CD14-positive monocyte (primary cell): ENCODE measurements at regions not wholly inside any gene's neighbourhood (a gene's known extent, or its start where the extent isn't known, plus 50 kb on each side); places are given as distances from the start of the nearest gene placed in this dataset.

Source experiments
- DNase-seq, 3 donors: peaks; one replicate each; pipeline ENCODE4 v3.0.0-alpha.2; 2011 to 2022
- H2AFZ ChIP-seq: 2 replicates; pipeline ENCODE4 v1.6.0; 2012; ENCODE audit warnings: mild to moderate bottlenecking, low read depth, low read length, inconsistent platforms; ENCODE audit not compliant: insufficient read depth, poor library complexity, severe bottlenecking
- H3K27ac ChIP-seq, 2 donors: 1 replicate in 1 of 2; 2 replicates in 1 of 2; pipeline ENCODE4 v1.5.1; 2012 to 2013; ENCODE audit warnings: low read length in 2 of 2, control low read depth in 1 of 2, inconsistent platforms in 1 of 2, low read depth in 1 of 2, mild to moderate bottlenecking in 1 of 2
- H3K27me3 ChIP-seq, 2 donors: one replicate each; pipeline versions ENCODE4 v1.6.0 to v1.6.1; 2011 to 2013; ENCODE audit warnings: low read length in 2 of 2; ENCODE audit not compliant: control insufficient read depth in 2 of 2, insufficient read depth in 2 of 2
- H3K36me3 ChIP-seq, 2 donors: replicated peaks in 1 of 2; 1 replicate in 1 of 2; 2 replicates in 1 of 2; pipeline versions ENCODE4 v1.5.1 to v1.6.1; 2012 to 2013; ENCODE audit warnings: low read length in 2 of 2, control low read depth in 1 of 2, inconsistent platforms in 1 of 2, mild to moderate bottlenecking in 1 of 2; ENCODE audit not compliant: insufficient read depth in 2 of 2, control insufficient read depth in 1 of 2
- H3K4me1 ChIP-seq, 2 donors: 1 replicate in 1 of 2; 2 replicates in 1 of 2; pipeline versions ENCODE4 v1.5.1 to v1.6.1; 2012 to 2013; ENCODE audit warnings: low read length in 2 of 2, control low read depth in 1 of 2, inconsistent platforms in 1 of 2, mild to moderate bottlenecking in 1 of 2, moderate library complexity in 1 of 2; ENCODE audit not compliant: insufficient read depth in 2 of 2, control insufficient read depth in 1 of 2
- H3K4me2 ChIP-seq: replicated peaks from 2 replicates; pipeline ENCODE3; 2012; ENCODE audit warnings: low read length, moderate library complexity, mild to moderate bottlenecking; ENCODE audit not compliant: poor library complexity, severe bottlenecking; ENCODE audit errors: extremely low read depth
- H3K4me3 ChIP-seq, 3 experiments: fragments of 200-600 bp in 1 of 3; sonication (generic) in 1 of 3; replicated peaks in 1 of 3; 1 replicate in 2 of 3; 2 replicates in 1 of 3; pipeline ENCODE4 v1.5.1; 2011 to 2013; ENCODE audit warnings: low read length in 3 of 3, mild to moderate bottlenecking in 3 of 3, control low read depth in 2 of 3, low read depth in 2 of 3, inconsistent platforms in 1 of 3, moderate library complexity in 1 of 3
- H3K79me2 ChIP-seq: 2 replicates; pipeline ENCODE4 v1.6.0; 2012; ENCODE audit warnings: mild to moderate bottlenecking, control low read depth, inconsistent platforms, low read length, moderate library complexity; ENCODE audit not compliant: insufficient read depth
- H3K9ac ChIP-seq: 2 replicates; pipeline ENCODE4 v1.6.0; 2017; ENCODE audit warnings: low read length, mild to moderate bottlenecking; ENCODE audit not compliant: insufficient read depth, poor library complexity, severe bottlenecking
- H3K9me3 ChIP-seq, 2 donors: replicated peaks in 1 of 2; 1 replicate in 1 of 2; 2 replicates in 1 of 2; pipeline versions ENCODE4 v1.5.1 to v1.6.1; 2012 to 2013; ENCODE audit warnings: low read length in 2 of 2, control low read depth in 1 of 2; ENCODE audit not compliant: control insufficient read depth in 1 of 2, insufficient read depth in 1 of 2
- H4K20me1 ChIP-seq: 2 replicates; pipeline ENCODE4 v1.6.0; 2012; ENCODE audit warnings: mild to moderate bottlenecking, low read length, control low read depth, moderate library complexity; ENCODE audit not compliant: insufficient read depth
- H3K27ac Mint-ChIP-seq, 7 donors: one replicate each; pipeline ENCODE4 v1.8.0; 2020; ENCODE audit warnings: mild to moderate bottlenecking in 7 of 7, mixed read lengths in 7 of 7, moderate library complexity in 6 of 7, inconsistent platforms in 2 of 7
- H3K27me3 Mint-ChIP-seq, 3 donors: one replicate each; pipeline ENCODE4 v1.8.0; 2021 to 2022; ENCODE audit warnings: low read depth in 3 of 3, mild to moderate bottlenecking in 3 of 3, mixed read lengths in 3 of 3, moderate library complexity in 3 of 3, inconsistent platforms in 1 of 3
- H3K36me3 Mint-ChIP-seq, 2 donors: one replicate each; pipeline ENCODE4 v1.8.0; 2020; ENCODE audit warnings: mixed read lengths in 2 of 2, inconsistent platforms in 1 of 2, mild to moderate bottlenecking in 1 of 2
- H3K4me1 Mint-ChIP-seq: one replicate; pipeline ENCODE4 v1.8.0; 2020; ENCODE audit warnings: mild to moderate bottlenecking, mixed read lengths
- H3K4me3 Mint-ChIP-seq, 2 donors: one replicate each; pipeline ENCODE4 v1.8.0; 2020; ENCODE audit warnings: mild to moderate bottlenecking in 2 of 2, mixed read lengths in 2 of 2, moderate library complexity in 1 of 2
- H3K9me3 Mint-ChIP-seq, 7 donors: one replicate each; pipeline ENCODE4 v1.8.0; 2020 to 2022; ENCODE audit warnings: mixed read lengths in 7 of 7, mild to moderate bottlenecking in 6 of 7, moderate library complexity in 6 of 7, inconsistent platforms in 2 of 7
- CTCF ChIP-seq: fragments of 200-600 bp; IDR thresholded peaks from one replicate; pipeline ENCODE4 v1.8.0; 2022; ENCODE audit warnings: antibody characterized with exemption, mild to moderate bottlenecking
- WGBS: methylation state at CpG from one replicate; pipeline ENCODE4 v1.1.5; 2013; ENCODE audit warnings: missing lambda C conversion rate; ENCODE audit not compliant: insufficient coverage; 5-methylcytosine and 5-hydroxymethylcytosine counted together
- intact Hi-C, 2 donors: fragments of 100-400 bp; cut with micrococcal nuclease; formaldehyde crosslinking; loops; one replicate each; pipeline versions ENCODE4 v1.15.0 to v1.15.1; 2023

GRCh38 chr7:46809886-46810285 lies 772.0 kb downstream of the TNS3 start:
- H3K9me3 Mint-ChIP-seq: peaks cover 4 to 10% (median 8%) of the 10 kb centered on the region in 7 donors
- H4K20me1 ChIP-seq: no peaks in the 10 kb centered on the region
- no peaks in the 10 kb centered on the region for H3K36me3 Mint-ChIP-seq

DNA sequence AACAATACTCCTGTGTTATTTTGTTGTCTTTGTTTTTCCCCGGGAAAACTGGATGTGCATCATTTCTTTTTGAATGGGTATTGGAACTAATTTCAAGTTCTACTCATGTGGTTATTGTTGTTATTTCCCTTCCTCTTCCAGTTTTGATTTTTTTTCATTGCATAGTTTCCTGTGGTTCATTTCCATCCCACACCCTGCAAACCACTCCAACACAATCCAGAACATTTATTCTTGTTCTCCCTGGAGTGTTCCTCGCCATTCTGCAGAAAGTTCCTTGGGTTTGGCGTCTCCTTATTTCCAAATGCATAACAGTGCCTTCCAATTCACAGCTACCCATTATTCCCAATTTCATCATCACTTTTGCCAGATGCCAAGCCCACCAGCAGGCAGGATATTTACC lies 775.1 kb downstream of the TNS3 start:
- no peak for TF ChIP-seq CTCF
- WGBS: 67% methylated on average over 1 of the region's 3 CpGs

More at GRCh38 chr7:46809886-46810285, 772.0 kb downstream of the TNS3 start:
- Histone ChIP-seq H3K27ac (no peak overlapping the region), H3K4me1 (no peaks in the 10 kb centered on the region), H3K9me3 (peaks cover 16 to 24% of the 10 kb centered on the region in 2 donors), H3K4me3 (no peak overlapping the region), H3K36me3 (no peaks in the 10 kb centered on the region), H3K79me2 (no peaks in the 10 kb centered on the region), H3K9ac (no peak overlapping the region), H3K4me2 (no peak overlapping the region), H2AFZ (no peak overlapping the region), H3K27me3 (no peaks in the 10 kb centered on the region)
- Mint-ChIP-seq H3K4me1 (no peaks in the 10 kb centered on the region), H3K4me3 (no peak overlapping the region), H3K27ac (no peak overlapping the region), H3K27me3 (no peaks in the 10 kb centered on the region)
- no peak for DNase-seq
- intact Hi-C loops: no loop called here
- WGBS: 80% methylated on average over 1 of the region's 4 CpGs
- TF ChIP-seq CTCF: no peak

More for the DNA sequence above, 775.1 kb downstream of the TNS3 start:
- H3K27ac ChIP-seq: no peak overlapping the region
- Mint-ChIP-seq H3K4me3 (no peak overlapping the region), H3K4me1 (no peaks in the 10 kb centered on the region), H3K27ac (no peak overlapping the region), H3K36me3 (no peaks in the 10 kb centered on the region), H3K9me3 (peaks cover 4 to 19% (median 8%) of the 10 kb centered on the region in 7 donors), H3K27me3 (no peaks in the 10 kb centered on the region)
- no peaks in the 10 kb centered on the region for H3K79me2 ChIP-seq
- H3K27me3 ChIP-seq: no peaks in the 10 kb centered on the region
- no peak overlapping the region for H3K4me3 ChIP-seq
- peaks cover 16 to 26% of the 10 kb centered on the region in 2 donors for H3K9me3 ChIP-seq
- no peaks in the 10 kb centered on the region for H3K4me1 ChIP-seq
- no peak overlapping the region for H3K4me2 ChIP-seq
- no peaks in the 10 kb centered on the region for H4K20me1 ChIP-seq
- no peaks in the 10 kb centered on the region for H3K36me3 ChIP-seq
- intact Hi-C loops: no loop called here
- no peak for DNase-seq
- no peak overlapping the region for H2AFZ ChIP-seq
- no peak overlapping the region for H3K9ac ChIP-seq
